ENCODE measurements at regions not wholly inside any gene's neighbourhood (a gene's known extent, or its start where the extent isn't known, plus 50 kb on each side); places are given as distances from the start of the nearest gene placed in this dataset.
"Not testable (repeated sequence)": the region's sequence is repeated elsewhere in the genome, so short reads cannot be mapped to it uniquely, and the experiment has no call there.

DNA sequence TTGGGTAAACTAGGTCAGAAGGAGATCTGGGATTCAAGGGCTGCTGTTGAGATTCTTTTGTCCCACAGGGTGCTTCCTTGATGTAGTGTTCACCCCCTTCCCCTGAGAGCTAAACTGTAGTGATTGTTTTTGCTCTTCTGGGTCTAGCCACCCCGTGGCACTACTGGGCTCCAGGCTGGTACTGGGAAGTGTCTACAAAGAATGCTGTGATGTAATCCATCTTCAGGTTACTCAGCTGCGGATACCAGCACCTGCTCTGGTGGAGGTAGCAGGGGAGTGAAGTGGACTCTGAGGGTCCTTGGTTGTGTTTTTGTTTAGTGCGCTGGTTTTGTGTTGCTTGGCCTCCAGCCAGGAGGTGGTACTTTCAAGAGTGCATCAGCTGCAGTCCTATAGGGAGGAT lies 365.5 kb downstream of the ZNF674 start:
- Histone ChIP-seq H3K9me3 (no peaks in the 10 kb centered on the region), H3K4me1 (no peaks in the 10 kb centered on the region), H3K27me3 (no peaks in the 10 kb centered on the region), H3K27ac (no peak overlapping the region), H3K4me3 (no peak overlapping the region), H3K36me3 (no peaks in the 10 kb centered on the region)
- TF ChIP-seq POLR2AphosphoS5 (IDR thresholded peaks at IDR 0.05), result no peak
- TF ChIP-seq EP300 (IDR thresholded peaks at IDR 0.05), result no peak
- TF ChIP-seq POLR2A (IDR thresholded peaks at IDR 0.05), result no peak
- TF ChIP-seq, protein P1, sequence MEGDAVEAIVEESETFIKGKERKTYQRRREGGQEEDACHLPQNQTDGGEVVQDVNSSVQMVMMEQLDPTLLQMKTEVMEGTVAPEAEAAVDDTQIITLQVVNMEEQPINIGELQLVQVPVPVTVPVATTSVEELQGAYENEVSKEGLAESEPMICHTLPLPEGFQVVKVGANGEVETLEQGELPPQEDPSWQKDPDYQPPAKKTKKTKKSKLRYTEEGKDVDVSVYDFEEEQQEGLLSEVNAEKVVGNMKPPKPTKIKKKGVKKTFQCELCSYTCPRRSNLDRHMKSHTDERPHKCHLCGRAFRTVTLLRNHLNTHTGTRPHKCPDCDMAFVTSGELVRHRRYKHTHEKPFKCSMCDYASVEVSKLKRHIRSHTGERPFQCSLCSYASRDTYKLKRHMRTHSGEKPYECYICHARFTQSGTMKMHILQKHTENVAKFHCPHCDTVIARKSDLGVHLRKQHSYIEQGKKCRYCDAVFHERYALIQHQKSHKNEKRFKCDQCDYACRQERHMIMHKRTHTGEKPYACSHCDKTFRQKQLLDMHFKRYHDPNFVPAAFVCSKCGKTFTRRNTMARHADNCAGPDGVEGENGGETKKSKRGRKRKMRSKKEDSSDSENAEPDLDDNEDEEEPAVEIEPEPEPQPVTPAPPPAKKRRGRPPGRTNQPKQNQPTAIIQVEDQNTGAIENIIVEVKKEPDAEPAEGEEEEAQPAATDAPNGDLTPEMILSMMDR (IDR thresholded peaks at IDR 0.05), result no peak
- DNase-seq, result no peak
- 69 to 70% methylated on average over 2 to 3 of the region's 3 CpGs for WGBS, 2 donors
- no peak for ATAC-seq (ENCODE audit: low FRiP score in 2 of 2)

DNA sequence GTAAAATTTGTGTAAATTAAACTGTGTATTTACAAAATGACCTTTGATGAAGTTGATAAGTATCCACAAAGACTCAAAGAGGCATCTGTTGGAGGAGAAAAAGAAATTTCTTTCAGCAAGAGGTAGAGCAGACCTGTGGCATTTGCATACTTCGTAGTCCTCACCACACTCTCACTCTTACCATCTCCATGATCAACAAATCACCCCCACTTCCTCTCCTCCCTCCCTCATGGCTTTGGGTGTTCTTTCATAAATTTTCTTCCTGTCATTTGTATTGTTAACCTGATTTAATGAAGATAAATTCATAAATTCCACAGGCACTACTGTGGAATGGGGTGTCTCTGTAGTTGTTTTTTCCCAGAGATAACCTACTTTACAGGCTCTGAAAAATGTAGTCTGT lies 366.5 kb downstream of the ZNF674 start:
- H3K36me3 ChIP-seq, result no peaks in the 10 kb centered on the region
- H3K4me3 ChIP-seq, result no peak overlapping the region
- ATAC-seq (ENCODE audit: low FRiP score in 2 of 2) (no peak), DNase-seq (no peak)
- TF ChIP-seq, protein P1 (IDR thresholded peaks at IDR 0.05), result no peak
- no peak for TF ChIP-seq POLR2AphosphoS5 (IDR thresholded peaks at IDR 0.05)
- TF ChIP-seq POLR2A (IDR thresholded peaks at IDR 0.05), result no peak
- no peak for TF ChIP-seq EP300 (IDR thresholded peaks at IDR 0.05)
- H3K27me3 ChIP-seq, result no peaks in the 10 kb centered on the region
- no peaks in the 10 kb centered on the region for H3K9me3 ChIP-seq
- H3K27ac ChIP-seq, result no peak overlapping the region
- 35 to 79% methylated on average over 1 of the region's 1 CpG for WGBS, 2 donors
- H3K4me1 ChIP-seq, result no peaks in the 10 kb centered on the region

DNA sequence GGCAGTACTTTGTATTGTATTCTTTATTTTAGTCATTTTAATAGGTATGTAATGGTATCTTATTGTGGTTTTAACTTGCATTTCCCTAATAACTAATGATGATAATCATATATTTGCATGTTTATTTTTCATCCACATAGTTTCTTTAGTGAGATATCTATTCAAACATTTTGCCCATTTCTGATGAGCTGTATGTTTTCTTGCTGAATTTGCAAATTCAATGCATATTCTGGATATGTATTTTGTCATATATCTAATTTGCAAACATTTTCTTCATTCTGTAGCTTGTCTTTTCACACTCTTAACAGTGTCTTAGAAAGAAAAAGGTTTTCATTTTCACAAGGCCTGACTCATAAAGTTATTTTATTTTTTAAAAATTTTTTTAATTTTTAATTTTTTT lies 372.1 kb downstream of the ZNF674 start:
- no peaks in the 10 kb centered on the region for H3K4me1 ChIP-seq
- DNase-seq, result no peak
- no peak overlapping the region for H3K4me3 ChIP-seq
- H3K27me3 ChIP-seq, result no peaks in the 10 kb centered on the region
- no peaks in the 10 kb centered on the region for H3K9me3 ChIP-seq
- TF ChIP-seq, protein P1 (IDR thresholded peaks at IDR 0.05), result no peak
- no peak for TF ChIP-seq EP300 (IDR thresholded peaks at IDR 0.05)
- TF ChIP-seq POLR2AphosphoS5 (IDR thresholded peaks at IDR 0.05), result no peak
- no peak for TF ChIP-seq POLR2A (IDR thresholded peaks at IDR 0.05)
- H3K27ac ChIP-seq, result no peak overlapping the region
- no peaks in the 10 kb centered on the region for H3K36me3 ChIP-seq
- no peak for ATAC-seq (ENCODE audit: low FRiP score in 2 of 2)

DNA sequence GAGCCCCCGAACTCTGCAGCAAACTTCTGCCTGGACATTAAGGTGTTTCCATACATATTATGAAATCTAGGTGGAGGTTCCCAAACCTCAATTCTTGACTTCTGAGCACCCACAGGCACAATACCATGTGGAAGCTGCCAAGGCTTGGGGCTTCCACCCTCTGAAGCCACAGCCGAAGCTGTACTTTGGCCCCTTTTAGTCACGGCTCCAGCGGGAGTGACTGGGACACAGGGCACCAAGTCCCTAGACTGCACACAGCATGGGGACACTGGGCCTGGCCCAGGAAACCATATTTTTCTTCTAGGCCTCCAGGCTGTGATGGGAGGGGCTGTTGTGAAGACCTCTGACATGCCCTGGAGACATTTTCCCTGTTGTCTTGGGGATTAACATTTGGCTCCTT lies 373.8 kb downstream of the ZNF674 start:
- H3K4me3 ChIP-seq; H3K9me3 ChIP-seq; H3K27me3 ChIP-seq; H3K4me1 ChIP-seq; ATAC-seq (ENCODE audit: low FRiP score in 2 of 2); DNase-seq; H3K36me3 ChIP-seq; H3K27ac ChIP-seq: not testable (repeated sequence)
- 92 to 95% methylated on average over 3 to 4 of the region's 4 CpGs for WGBS, 2 donors

DNA sequence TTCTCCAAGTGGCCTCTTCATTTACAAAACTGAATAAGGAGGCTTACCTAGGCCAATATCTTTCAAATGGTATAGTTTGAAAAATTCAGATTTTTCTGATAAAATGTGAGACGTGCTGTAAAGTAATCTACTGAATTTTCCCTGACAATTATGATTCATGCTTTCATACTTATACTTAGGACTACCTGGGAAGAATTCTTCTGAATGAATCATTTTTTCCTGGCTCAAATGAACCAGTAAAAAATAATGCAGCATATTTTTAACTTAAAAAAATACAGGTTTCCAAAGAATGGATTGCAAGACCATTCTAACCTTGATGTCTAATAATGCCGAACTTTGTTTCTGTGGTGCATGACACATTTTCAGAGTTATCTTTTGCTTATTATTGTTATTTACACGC lies 375.4 kb downstream of the ZNF674 start:
- 64 to 85% methylated on average over 3 of the region's 3 CpGs for WGBS, 2 donors
- H3K4me1 ChIP-seq, result no peaks in the 10 kb centered on the region
- TF ChIP-seq EP300 (IDR thresholded peaks at IDR 0.05) (no peak), POLR2AphosphoS5 (IDR thresholded peaks at IDR 0.05) (no peak), POLR2A (IDR thresholded peaks at IDR 0.05) (no peak)
- TF ChIP-seq, protein P1 (IDR thresholded peaks at IDR 0.05), result no peak
- H3K9me3 ChIP-seq, result no peaks in the 10 kb centered on the region
- H3K27me3 ChIP-seq, result no peaks in the 10 kb centered on the region
- no peaks in the 10 kb centered on the region for H3K36me3 ChIP-seq
- DNase-seq (no peak), ATAC-seq (ENCODE audit: low FRiP score in 2 of 2) (no peak)
- no peak overlapping the region for H3K4me3 ChIP-seq
- no peak overlapping the region for H3K27ac ChIP-seq
